GM19397 (cell line): ENCODE measurements at regions not wholly inside any gene's neighbourhood (a gene's known extent, or its start where the extent isn't known, plus 50 kb on each side); places are given as distances from the start of the nearest gene placed in this dataset.

ENCODE experiments used
- ATAC-seq: cut with Tn5 transposase; IDR thresholded peaks from one replicate; pipeline ENCODE4 v1.9.1; 2021; ENCODE audit warnings: mild to moderate bottlenecking, moderate library complexity; ENCODE audit not compliant: unreplicated experiment

- no peak for ATAC-seq
Observed at GRCh38 chr7:120205101-120205500, 67.9 kb upstream of the KCND2 start.

GRCh38 chr7:120207037-120207436 lies 65.9 kb upstream of the KCND2 start:
- ATAC-seq: no peak

GRCh38 chr7:120215654-120216053 lies 57.3 kb upstream of the KCND2 start:
- no peak for ATAC-seq

GRCh38 chr7:120216947-120217346 lies 56.0 kb upstream of the KCND2 start:
- ATAC-seq: no peak

- ATAC-seq: no peak
Observed at GRCh38 chr7:120218712-120219111, 54.3 kb upstream of the KCND2 start.

GRCh38 chr7:120221666-120222065 lies 51.3 kb upstream of the KCND2 start:
- no peak for ATAC-seq
